NT2/D1 (cell line): ENCODE measurements at regions not wholly inside any gene's neighbourhood (a gene's known extent, or its start where the extent isn't known, plus 50 kb on each side); places are given as distances from the start of the nearest gene placed in this dataset.

ENCODE experiments used
- SUZ12 ChIP-seq: IDR thresholded peaks from 2 replicates; pipeline ENCODE4 v1.6.1; 2011; ENCODE audit not compliant: insufficient read length, insufficient read depth; ENCODE audit errors: extremely low read depth
- YY1 ChIP-seq: IDR thresholded peaks from 2 replicates; pipeline ENCODE4 v1.6.1; 2011; ENCODE audit not compliant: insufficient read length, insufficient read depth
- ZNF274 ChIP-seq: IDR thresholded peaks from 2 replicates; pipeline ENCODE4 v1.6.1; 2011; ENCODE audit warnings: mild to moderate bottlenecking, low read depth, low read length

- TF ChIP-seq YY1 (no peak), SUZ12 (no peak), ZNF274 (no peak)
Observed at GRCh38 chr17:70447588-70447987, 278.3 kb downstream of the KCNJ2 start.
